GM12878 (cell line): ENCODE measurements at regions not wholly inside any gene's neighbourhood (a gene's known extent, or its start where the extent isn't known, plus 50 kb on each side); places are given as distances from the start of the nearest gene placed in this dataset.

Source experiments
- CBX5 ChIP-seq: sonication (generic); IDR thresholded peaks from 2 replicates; pipeline ENCODE4 v1.6.1; 2016; ENCODE audit warnings: low read depth, moderate library complexity, mild to moderate bottlenecking, inconsistent platforms
- CREB1 ChIP-seq: IDR thresholded peaks from 2 replicates; pipeline ENCODE4 v1.6.1; 2012; ENCODE audit warnings: low read depth, mild to moderate bottlenecking, inconsistent platforms
- CTCF ChIP-seq, 3 experiments: IDR thresholded peaks in 2 of 3; conservative IDR thresholded peaks in 1 of 3; 2 replicates each; pipeline ENCODE4 v1.5.1; 2011; ENCODE audit warnings: low read depth in 3 of 3, low read length in 3 of 3, mild to moderate bottlenecking in 3 of 3, control low read depth in 2 of 3, moderate library complexity in 2 of 3, inconsistent platforms in 1 of 3, mixed read lengths in 1 of 3; ENCODE audit not compliant: control insufficient read depth in 2 of 3, insufficient read depth in 1 of 3; ENCODE audit errors: extremely low read depth in 1 of 3
- E2F4 ChIP-seq: IDR thresholded peaks from 2 replicates; pipeline ENCODE4 v1.6.1; 2012; ENCODE audit warnings: low read depth, low read length, improper control_type of control experiment
- EED ChIP-seq: sonication (generic); IDR thresholded peaks from 2 replicates; pipeline ENCODE4 v1.6.1; 2016; ENCODE audit warnings: antibody characterized with exemption, low read depth
- GABPA ChIP-seq: IDR thresholded peaks from 2 replicates; pipeline ENCODE4 v1.6.1; 2014; ENCODE audit warnings: antibody characterized with exemption, low read depth, mild to moderate bottlenecking, inconsistent platforms
- HDAC2 ChIP-seq: fragments of 200-600 bp; sonication (generic); IDR thresholded peaks from 2 replicates; pipeline ENCODE4 v1.6.1; 2017
- IRF3 ChIP-seq: fragments of 450-650 bp; IDR thresholded peaks from 2 replicates; pipeline ENCODE4 v1.6.1; 2014; ENCODE audit warnings: mild to moderate bottlenecking
- KAT2A ChIP-seq: conservative IDR thresholded peaks from 2 replicates; pipeline ENCODE4 v1.6.1; 2011; ENCODE audit warnings: low read depth, low read length; ENCODE audit not compliant: control insufficient read depth
- LARP7 ChIP-seq: fragments of 450-650 bp; IDR thresholded peaks from 2 replicates; pipeline ENCODE4 v1.6.1; 2017; ENCODE audit warnings: mild to moderate bottlenecking
- MAX ChIP-seq: IDR thresholded peaks from 2 replicates; pipeline ENCODE4 v1.6.1; 2012; ENCODE audit warnings: low read depth, low read length, improper control_type of control experiment
- RAD21 ChIP-seq: IDR thresholded peaks from 2 replicates; pipeline ENCODE4 v1.6.1; 2011; ENCODE audit warnings: mild to moderate bottlenecking, low read depth, low read length, moderate library complexity; ENCODE audit not compliant: insufficient read depth
- RAD51 ChIP-seq: fragments of 450-650 bp; IDR thresholded peaks from 2 replicates; pipeline ENCODE4 v1.6.1; 2016; ENCODE audit warnings: moderate library complexity, mild to moderate bottlenecking, inconsistent platforms
- RELA ChIP-seq: fragments of 450-650 bp; IDR thresholded peaks from 2 replicates; pipeline ENCODE4 v1.8.0; 2014; ENCODE audit warnings: borderline replicate concordance; ENCODE audit not compliant: partially characterized antibody
- RUNX3 ChIP-seq: IDR thresholded peaks from 2 replicates; pipeline ENCODE4 v1.6.1; 2012; ENCODE audit warnings: low read length, inconsistent platforms
- SMAD1 ChIP-seq: fragments of 450-650 bp; IDR thresholded peaks from 2 replicates; pipeline ENCODE4 v1.6.1; 2018; ENCODE audit warnings: mild to moderate bottlenecking, low read depth; ENCODE audit not compliant: partially characterized antibody
- SP1 ChIP-seq: IDR thresholded peaks from one replicate; pipeline ENCODE4 v1.6.1; 2011; ENCODE audit warnings: low read depth, low read length
- SPI1 ChIP-seq: IDR thresholded peaks from 2 replicates; pipeline ENCODE4 v1.6.1; 2011; ENCODE audit warnings: low read depth, mild to moderate bottlenecking, low read length, moderate library complexity, borderline replicate concordance; ENCODE audit not compliant: insufficient read depth
- SUZ12 ChIP-seq: fragments of 200-600 bp; sonication (generic); IDR thresholded peaks from one replicate; pipeline ENCODE4 v1.6.1; 2018; ENCODE audit warnings: antibody characterized with exemption, mild to moderate bottlenecking; ENCODE audit not compliant: unreplicated experiment
- TBL1XR1 ChIP-seq: IDR thresholded peaks from 2 replicates; pipeline ENCODE4 v1.6.1; 2012; ENCODE audit warnings: low read depth, low read length, improper control_type of control experiment
- TCF12 ChIP-seq: IDR thresholded peaks from 2 replicates; pipeline ENCODE4 v1.6.1; 2011; ENCODE audit warnings: low read depth, mild to moderate bottlenecking, low read length
- WRNIP1 ChIP-seq: IDR thresholded peaks from 2 replicates; pipeline ENCODE4 v1.6.1; 2011; ENCODE audit warnings: low read depth, low read length, improper control_type of control experiment, borderline replicate concordance
- ZNF207 ChIP-seq: fragments of 450-650 bp; IDR thresholded peaks from 2 replicates; pipeline ENCODE4 v1.6.1; 2014; ENCODE audit warnings: antibody characterized with exemption, mild to moderate bottlenecking, borderline replicate concordance
- ZNF384 ChIP-seq: IDR thresholded peaks from 2 replicates; pipeline ENCODE4 v1.6.1; 2012; ENCODE audit warnings: low read depth, mild to moderate bottlenecking, low read length, improper control_type of control experiment, borderline replicate concordance

- TF ChIP-seq ZNF207 (no peak), SUZ12 (no peak), WRNIP1 (no peak), CTCF (IDR thresholded peaks at IDR 0.05 in 2 of 3, conservative IDR thresholded peaks at IDR 0.05 in 1 of 3; ENCODE audit: control insufficient read depth in 2 of 3, extremely low read depth in 1 of 3, insufficient read depth in 1 of 3, low read depth in 3 of 3, low read length in 3 of 3) (no peak), SP1 (peak; percentile 50), HDAC2 (no peak), CBX5 (no peak), E2F4 (no peak), TCF12 (peak; percentile 46; the same call in 1 of the 2 replicates), KAT2A (no peak), RAD51 (peak; percentile 70; the same call in 1 of the 2 replicates), LARP7 (no peak), RELA (no peak), MAX (no peak), TBL1XR1 (peak; percentile 82; the same call in 1 of the 2 replicates), ZNF384 (no peak), SMAD1 (no peak), CREB1 (0 out of 2 replicates have a peak, but pooled peaks have one; percentile 7), EED (peak; percentile 72), SPI1 (peak; percentile 13; the same call in 1 of the 2 replicates), RUNX3 (peak; percentile 96), IRF3 (no peak), GABPA (no peak), RAD21 (0 out of 2 replicates have a peak, but pooled peaks have one; percentile 6)
These were observed 154.9 kb downstream of the AQP4 start (continued) for GRCh38 chr18:26710470-26711096.
